HG03565 (cell line): ENCODE measurements at regions not wholly inside any gene's neighbourhood (a gene's known extent, or its start where the extent isn't known, plus 50 kb on each side); places are given as distances from the start of the nearest gene placed in this dataset.
"Not testable (repeated sequence)": the region's sequence is repeated elsewhere in the genome, so short reads cannot be mapped to it uniquely, and the experiment has no call there.

Source experiments
- ATAC-seq: cut with Tn5 transposase; IDR thresholded peaks from one replicate; pipeline ENCODE4 v1.9.1; 2021; ENCODE audit warnings: mild to moderate bottlenecking, moderate library complexity; ENCODE audit not compliant: unreplicated experiment

DNA sequence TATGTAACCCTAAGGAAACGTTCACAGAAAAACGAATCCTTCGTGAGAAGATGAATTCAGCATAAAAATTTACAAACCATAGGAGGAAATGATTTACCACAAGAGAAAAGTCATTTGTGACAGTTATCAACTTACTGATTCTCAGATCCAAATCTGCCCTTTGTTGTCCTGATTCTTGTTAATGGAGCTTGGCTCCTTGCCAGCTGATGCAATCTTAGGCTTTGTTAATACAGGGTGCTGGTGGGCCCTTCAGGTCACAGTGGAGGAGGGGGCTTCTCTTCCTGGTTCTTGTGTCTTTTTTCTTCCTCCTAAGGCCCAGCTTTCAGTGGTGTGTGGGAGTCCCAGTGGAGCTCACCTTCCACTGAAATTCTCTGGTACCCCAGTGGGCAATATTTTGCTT is 108.4 kb upstream of the MAP3K7 start:
- no peak for ATAC-seq

DNA sequence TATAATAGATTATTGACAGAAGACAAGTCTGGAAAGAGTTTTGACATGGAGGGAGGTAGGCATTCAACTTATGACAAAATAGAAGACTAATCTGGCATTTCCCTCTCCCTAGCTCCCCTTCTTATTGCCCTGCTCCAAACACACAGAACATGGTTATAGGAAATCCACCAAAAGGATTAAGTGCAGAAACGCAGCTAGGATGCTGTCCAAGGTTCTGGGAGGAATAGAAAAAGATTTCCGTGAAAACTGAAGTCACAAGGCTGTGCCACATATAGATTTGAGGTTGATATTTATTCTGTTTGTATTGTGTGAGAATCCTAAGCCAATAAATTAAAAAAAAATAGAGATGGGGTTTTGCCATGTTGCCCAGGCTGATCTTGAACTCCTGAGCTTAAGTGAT is 107.9 kb upstream of the MAP3K7 start:
- ATAC-seq, result no peak

DNA sequence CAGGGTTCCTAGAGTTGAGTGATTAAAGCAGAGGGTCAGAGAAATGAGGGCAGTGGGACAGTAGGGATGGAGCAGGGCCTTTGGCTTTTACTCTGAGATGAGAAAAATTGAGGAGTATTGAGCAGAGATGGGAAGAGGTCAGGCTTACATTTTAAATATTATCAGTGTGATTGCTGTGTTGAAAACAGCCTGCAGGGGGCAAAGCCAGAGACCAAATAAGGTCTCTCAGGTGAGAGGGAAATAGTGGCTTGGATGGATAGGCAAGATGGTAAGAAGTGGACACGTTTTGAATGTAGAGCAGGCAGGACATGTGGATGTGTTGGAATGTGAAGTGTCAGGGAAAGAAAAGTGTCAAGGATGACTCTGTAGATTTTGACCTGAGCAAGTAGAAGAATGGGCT is 105.0 kb upstream of the MAP3K7 start:
- no peak for ATAC-seq

DNA sequence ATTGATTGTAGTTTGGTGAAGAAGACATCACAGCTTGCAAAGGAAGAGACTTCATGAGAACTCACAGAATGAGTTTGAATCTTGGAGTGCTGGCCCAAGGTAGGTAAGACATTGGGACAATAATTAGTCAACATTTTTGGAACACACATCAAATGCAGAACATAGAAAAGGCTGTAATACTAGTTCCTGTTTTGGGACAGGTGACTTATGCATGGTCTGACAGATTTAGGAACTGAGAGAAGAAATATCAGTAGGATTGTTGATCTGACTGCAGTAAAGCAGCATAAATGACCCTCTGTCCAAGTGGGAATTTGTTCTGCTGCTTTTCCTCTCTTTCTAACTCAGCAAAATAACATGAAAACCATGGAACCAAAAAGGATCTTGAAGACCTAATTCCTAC is 102.3 kb upstream of the MAP3K7 start:
- no peak for ATAC-seq

DNA sequence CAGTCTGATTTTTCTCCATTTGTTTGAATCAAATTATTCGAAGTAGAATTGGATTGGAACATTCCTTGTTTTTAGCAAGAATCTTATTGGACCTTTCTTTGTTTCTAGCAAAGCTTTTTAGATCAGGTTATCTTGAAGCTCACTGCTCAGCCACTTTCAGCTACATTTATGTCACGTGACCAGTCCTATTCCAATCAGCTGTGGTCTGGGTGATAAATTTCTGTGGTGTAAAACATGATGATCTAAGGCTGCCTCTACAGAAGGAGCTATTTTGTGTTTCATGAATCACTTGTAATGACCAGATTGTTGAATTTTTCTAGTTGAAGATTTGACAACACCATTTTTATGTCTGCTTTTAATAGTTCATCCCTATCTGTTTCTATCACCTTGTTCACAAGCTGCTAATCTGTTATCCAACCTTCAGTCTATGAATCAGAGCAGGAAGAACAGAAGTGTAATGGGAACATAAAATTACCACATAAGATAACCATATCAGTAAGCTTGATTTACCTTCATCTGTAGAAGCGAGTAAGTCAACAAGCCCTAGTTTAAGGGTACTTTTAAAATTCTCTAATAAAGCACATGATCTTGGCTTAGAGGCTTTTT is 101.0 kb upstream of the MAP3K7 start:
- no peak for ATAC-seq

DNA sequence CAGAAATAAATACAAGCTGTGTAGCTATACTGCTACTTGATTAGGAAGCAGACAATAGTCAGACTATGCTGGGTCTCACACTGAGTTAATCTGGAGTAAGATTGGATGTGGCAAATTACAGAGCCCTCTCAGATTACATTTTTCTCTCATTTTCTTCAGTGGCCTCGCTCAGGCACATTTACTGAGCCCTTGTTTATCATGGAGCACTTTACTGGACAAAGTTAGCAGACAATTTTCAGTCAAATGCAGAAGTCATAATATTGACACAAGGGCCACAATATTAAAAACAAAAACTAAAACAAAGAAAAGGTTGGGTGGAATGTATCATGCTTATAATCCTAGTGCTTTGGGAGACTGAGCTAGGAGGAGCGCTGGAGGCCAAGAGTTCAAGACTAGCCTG is 95.0 kb upstream of the MAP3K7 start:
- ATAC-seq, result no peak

DNA sequence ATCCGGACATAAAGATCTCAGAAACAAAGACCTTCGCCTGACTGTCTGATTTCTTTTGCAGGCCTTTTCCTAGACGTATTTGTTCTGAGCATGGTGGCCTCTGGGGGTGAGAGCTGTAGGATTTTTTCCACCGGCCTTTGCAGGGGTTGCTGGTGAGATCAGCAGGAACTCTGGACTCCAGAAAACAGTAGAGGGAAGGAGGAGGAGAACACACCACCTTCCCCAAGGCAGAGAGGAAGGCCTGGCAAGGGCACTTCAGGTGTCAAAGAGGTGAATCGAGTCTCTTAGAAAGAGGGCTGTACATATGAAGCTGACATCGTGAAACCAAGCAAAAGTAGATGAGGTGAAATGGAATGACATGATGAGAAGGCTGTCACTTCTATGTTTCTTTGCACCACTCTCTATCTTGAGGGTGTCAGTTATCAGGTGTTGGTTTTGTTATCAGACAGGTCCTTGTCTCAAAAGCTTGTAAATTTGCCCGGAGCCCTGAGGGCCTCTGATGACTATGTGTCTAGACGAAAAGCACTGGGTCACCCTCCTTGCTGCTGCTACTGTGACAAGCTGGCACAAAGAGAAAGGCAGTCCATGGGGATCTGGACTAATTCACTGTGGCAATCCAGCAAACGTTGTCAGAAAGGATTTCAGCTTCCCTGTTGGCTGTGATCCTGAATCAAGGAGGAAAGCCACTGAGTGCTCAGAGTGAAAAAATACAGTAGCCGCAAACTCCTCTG is 91.3 kb upstream of the MAP3K7 start:
- no peak for ATAC-seq

DNA sequence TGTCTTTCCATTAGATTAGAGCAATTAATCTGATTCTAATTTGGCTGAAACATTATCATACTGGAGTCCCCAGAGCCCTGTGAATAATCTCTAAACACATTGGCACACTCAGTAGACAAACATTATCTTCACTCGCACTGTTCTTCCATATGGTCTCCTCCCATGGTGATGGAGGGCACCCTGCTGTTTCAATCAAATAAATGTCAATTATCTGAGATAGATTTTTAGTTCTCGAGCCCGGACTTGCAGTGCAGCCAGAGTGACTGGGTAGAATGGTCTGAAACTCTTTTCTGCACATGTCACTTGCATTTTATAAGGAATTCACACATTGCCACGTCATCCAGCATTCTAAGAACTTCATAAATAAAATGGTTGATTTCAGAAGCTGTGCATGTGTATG is 90.6 kb upstream of the MAP3K7 start:
- ATAC-seq, result no peak

DNA sequence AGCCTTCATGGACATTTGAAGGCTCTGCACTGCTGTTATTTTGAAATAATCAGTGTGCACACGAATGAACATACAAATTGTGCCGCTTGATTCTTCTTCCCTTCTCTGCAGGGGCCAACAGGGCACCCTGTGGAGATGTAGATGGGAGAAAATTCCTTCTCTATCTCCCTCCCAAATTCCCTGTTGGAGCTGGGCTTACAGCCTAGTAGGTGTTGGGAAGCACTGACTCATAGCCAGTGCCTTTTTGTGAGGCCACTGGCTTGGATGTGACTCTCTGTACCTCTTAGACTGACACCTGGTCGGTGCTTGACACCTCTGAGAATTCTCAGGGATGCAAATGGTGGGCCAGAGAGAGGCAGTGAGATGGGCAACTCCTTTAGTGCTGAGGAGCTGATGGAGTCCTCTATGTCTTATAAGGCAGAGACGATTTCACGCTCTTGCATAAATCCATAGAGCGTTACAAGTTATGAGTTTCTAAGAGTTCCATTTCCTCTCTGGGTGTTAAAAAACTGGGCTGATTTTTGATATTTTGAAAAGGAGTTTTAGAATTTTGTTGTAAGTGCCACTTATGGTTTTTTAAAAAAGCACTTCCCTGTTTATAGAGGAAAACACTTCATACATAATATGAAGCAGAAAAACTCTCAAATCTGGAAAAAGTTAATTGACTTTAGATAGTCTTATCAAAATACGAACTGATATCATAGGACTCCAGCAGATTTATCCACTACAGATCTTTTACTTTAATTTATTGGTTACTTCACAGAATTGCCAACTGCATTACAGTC is 89.8 kb upstream of the MAP3K7 start:
- ATAC-seq, result no peak

DNA sequence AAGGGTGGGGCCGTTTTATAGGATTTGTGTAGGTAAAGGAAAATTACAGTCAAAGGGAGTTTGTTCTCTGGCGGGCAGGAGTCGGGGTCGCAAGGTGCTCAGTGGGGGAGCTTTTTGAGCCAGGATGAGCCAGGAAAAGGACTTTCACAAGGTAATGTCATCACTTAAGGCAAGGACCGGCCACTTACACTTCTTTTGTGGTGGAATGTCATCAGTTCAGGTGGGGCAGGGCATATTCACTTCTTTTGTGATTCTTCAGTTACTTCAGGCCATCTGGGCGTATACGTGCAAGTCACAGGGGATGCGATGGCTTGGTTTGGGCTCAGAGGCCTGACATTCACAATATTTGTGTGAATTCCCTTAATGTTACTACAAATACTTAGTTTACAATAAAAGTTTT is 88.2 kb upstream of the MAP3K7 start:
- ATAC-seq, result not testable (repeated sequence)

DNA sequence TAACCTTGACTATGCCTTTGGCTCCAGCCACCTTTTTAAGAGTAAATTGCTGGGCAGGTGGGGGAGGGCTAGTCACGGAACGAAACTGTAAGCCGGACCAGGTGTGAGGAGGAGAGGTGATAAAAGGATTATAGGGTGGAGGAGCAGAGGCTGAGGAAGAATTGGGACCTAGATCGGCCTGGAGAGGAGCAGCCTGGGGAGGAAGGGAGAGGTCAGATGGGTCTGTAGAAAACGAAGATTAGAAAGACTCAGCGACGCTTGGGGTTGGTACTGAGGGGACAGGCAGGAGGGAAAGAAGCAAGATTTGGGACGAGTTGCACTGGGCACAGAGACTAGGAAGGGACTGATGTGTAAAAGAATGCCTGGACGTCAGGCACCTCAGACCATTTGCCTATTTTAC is 87.2 kb upstream of the MAP3K7 start:
- not testable (repeated sequence) for ATAC-seq

DNA sequence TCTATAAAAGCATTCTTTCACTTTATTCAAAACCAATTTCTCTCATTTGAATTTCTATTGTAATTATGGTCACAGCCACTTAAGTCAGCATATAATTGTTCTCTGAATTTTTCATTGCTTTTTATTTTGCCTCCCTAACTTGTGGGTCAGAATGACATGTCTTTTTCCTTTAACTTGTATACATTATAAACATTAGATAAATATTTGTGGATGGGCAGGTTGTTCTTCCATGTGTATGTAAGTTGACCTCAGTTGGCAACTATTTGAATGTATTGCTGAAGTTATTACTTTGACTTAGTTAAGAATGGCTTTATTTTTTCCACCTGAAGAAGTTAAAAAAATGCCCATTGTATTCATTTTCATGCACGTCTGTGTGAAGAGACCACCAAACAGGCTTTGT is 83.0 kb upstream of the MAP3K7 start:
- ATAC-seq, result no peak

DNA sequence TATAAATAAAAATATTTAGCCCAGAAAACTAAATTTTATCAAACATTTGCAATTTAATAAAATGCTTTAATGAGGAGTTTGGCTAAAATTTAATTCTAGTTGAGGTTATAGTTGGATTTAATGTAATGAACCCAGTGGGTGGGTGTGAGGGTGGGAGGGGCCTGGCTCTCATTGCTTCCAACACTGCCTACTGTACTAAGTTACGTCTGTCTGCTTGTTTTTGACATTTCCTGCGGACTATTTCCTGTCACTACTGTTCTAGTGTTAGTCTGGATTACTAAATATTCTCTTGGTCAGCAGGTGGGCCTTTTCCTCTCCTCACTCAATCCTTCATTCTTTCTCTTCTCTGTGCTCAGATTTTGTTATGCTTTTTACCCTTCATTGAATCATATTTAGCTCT is 82.5 kb upstream of the MAP3K7 start:
- no peak for ATAC-seq

DNA sequence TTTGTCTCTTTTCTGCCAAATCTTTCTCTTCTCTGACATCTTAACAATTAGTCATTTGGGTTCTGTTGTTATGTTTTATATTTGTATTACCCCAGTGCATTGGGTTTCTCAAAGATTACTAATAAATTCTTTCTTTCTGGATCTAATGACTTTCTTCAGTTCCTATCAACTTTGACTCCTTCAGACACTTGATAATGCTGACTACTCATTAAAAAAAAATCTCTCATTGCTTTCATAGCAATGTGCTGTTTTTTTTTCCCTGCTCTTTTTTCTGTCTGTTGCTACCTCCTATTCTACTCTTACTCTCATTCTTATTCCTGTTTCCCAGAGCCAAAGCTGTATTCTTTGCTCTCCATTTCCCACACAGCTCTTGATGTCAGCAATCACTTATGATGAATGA is 81.3 kb upstream of the MAP3K7 start:
- ATAC-seq, result no peak

DNA sequence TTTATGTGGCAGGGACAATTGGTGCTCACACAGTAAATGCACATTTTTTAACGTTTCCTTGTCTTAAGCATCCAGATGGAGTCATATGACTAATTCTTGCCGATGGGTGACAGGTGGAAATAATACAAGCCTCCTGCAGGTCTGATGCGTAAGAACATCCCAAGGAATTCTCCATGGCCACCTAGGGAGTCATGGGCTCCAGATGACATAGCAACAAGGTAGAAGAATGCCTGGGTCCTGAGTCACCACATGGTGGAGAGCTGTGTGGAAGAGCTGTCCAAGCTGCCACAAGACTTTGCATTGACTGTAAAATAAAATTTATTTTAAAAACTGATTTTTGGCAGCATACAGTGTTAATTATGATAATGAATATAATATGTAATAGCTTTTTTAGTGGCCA is 77.0 kb upstream of the MAP3K7 start:
- ATAC-seq, result no peak

DNA sequence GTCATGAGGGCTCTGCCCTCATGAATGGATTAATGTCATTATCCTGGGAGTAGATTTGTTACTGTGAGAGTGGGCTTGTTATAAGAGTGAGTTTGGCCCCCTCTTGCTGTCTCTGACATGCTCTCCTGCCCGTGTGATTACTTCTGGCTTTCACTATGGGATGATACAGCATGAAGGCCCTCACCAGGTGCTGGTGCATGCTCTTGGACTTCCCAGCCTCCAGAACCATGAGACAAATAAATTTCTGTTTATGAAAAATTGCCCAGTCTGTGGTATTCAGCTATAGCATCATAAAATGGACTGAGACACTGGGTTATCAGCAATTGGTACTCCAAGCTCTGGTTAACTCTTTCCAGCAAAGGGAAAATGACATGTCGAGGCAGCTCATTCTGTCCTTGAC is 76.2 kb upstream of the MAP3K7 start:
- ATAC-seq, result no peak

DNA sequence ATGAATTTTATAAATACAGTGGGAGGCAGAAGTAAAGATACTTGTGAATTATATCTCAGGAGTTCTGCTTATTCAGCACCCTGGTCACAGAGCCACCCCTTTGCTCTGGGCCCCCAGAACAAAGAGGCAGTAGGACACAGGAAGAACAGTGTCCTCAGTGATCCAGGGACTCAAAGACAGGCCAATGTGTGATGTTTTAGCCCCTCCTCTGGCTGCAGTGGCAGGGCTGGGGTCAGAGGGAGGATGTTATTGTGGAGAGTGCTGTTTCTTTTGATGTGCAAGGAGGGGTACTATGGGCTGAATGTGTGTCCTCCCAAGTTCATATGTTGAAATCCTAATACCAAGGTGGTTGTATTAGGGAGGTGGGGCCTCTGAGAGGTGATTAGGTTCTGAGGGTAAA is 74.1 kb upstream of the MAP3K7 start:
- ATAC-seq, result no peak

DNA sequence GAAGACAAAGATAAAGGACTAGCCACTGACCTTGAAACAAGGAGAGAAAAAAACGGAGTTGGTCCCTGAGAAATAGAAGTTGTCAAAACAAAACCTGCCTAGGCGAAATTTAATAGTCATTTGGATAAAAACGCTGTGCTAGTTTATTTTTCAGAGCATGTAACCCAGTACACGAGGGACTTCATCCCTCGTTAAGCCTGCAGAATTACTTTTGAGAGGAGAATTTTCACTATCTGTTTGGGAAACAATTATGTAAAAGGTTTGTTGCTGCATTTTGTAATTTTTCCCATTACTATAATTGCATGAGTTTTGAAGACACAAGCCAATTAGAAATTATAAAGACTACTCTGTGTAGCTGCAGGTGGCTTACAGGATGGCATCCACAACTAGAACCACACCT is 71.6 kb upstream of the MAP3K7 start:
- ATAC-seq, result no peak

DNA sequence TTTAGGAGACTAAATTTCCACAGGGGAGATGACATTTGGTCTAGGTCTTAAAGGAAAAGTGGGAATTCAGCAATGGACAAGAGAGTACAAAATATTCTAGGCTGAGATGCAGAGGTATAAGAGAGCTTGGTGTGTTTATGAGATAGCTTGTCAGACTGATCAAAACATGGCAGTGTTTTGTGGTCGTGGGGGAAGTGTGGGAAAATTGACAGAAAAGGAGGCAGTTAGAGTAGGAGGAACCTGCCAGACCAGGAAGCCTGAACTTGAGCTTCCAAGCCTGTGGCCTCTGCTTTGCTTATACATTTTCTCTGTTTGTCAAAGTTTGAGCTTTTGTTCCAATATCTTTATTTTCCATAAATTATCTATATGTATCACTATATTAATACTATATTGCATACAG is 69.5 kb upstream of the MAP3K7 start:
- ATAC-seq, result no peak

DNA sequence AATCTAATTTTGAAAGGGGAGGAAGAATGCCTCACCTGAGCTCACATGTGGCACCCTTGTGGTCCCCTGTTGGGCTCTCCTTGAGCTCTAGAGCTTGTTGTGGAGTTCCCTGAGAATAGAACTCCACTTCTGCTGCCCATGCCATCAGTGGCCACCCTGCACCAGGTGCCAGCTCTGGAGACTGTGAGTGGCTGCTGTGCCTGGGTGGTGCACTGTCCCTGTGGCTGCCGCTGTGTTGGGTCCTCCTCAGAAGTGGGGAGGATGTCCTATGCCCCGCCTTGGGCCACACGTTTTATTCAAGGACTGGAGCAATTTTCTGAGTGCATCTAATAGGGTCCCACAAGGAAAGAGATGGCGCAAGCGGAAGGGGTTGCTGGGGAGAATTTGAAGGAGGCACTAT is 67.9 kb upstream of the MAP3K7 start:
- ATAC-seq, result no peak

DNA sequence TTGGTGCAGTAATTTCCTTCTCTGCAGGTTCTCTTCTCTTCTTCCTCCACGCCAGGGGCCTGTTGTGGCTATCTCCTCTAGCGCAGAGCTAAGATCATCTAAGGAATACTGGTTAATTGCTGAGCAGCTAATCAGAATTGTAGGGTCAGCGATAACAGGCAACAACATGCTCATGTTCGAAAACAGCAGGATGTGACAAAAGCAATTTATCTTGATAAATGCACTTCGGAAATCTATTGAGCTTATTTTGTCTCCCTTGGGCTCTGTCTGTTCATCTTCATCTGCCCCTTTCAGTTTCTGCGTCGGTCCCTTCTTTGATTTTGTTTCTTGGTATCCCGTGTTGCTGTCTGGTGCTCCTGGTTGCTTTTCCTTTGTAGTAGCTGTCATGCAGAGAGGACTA is 67.3 kb upstream of the MAP3K7 start:
- no peak for ATAC-seq

DNA sequence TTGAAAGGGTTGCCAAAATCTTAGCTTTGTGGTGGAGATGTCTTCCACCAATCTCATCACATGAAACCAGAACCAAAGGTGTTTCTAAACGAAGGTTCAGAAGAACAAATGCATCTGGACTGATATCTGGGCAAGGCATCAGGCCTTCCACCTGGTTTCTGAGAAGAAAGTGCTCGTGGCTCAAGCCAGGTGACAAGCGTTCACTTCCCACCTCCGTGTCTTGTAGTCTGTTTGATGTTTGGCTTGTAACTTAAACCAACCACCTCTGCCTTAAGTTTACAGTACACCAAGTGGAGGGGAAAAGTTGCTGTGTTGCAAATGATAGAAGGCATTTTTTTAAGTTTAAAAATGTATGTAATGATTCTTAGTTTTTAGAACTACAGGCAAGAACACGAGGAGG is 66.9 kb upstream of the MAP3K7 start:
- ATAC-seq, result no peak
